Dendritic cell treated with granulocyte-macrophage colony-stimulating factor and Interleukin-4, amounts not matched to agents 40 ng/mL and 50 ng/mL, for 4 days (primary cell): ENCODE measurements at regions not wholly inside any gene's neighbourhood (a gene's known extent, or its start where the extent isn't known, plus 50 kb on each side); places are given as distances from the start of the nearest gene placed in this dataset.

Experiments used
- H3K27ac Mint-ChIP-seq: one replicate; pipeline ENCODE4 v1.8.0; 2022; ENCODE audit warnings: mild to moderate bottlenecking, mixed read lengths
- H3K27me3 Mint-ChIP-seq: one replicate; pipeline ENCODE4 v1.8.0; 2022; ENCODE audit warnings: mild to moderate bottlenecking, mixed read lengths
- H3K36me3 Mint-ChIP-seq: one replicate; pipeline ENCODE4 v1.8.0; 2022; ENCODE audit warnings: low read depth, mixed read lengths
- H3K4me1 Mint-ChIP-seq: one replicate; pipeline ENCODE4 v1.8.0; 2022; ENCODE audit warnings: low read depth, mixed read lengths
- H3K4me3 Mint-ChIP-seq: one replicate; pipeline ENCODE4 v1.8.0; 2022; ENCODE audit warnings: mild to moderate bottlenecking, moderate library complexity, mixed read lengths
- H3K9me3 Mint-ChIP-seq: one replicate; pipeline ENCODE4 v1.8.0; 2022; ENCODE audit warnings: mixed read lengths
- intact Hi-C: fragments of 100-400 bp; cut with micrococcal nuclease; formaldehyde crosslinking; loops from one replicate; pipeline ENCODE4 v1.15.0; 2022

DNA sequence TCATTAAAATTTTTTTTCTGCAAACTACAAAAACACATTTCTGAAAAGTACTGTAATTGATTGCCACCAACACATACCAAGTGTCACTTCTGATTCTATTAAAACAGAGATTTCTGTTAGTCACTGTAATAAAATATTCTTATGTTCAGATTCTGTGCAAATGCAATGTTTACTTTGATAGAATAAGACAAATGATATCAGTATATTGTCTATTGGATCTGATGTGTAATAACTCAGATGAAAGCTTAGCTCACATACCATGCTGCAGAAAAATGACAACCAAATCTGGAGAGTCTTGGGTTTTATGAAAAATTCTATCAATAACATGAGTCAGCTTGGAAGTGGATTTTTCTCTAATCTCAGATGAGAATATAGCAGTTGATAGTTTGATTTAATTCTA is 963.8 kb upstream of the B3GALT2 start:
- Mint-ChIP-seq H3K27me3 (no peaks in the 10 kb centered on the region), H3K36me3 (no peaks in the 10 kb centered on the region), H3K4me3 (no peak overlapping the region), H3K9me3 (no peaks in the 10 kb centered on the region), H3K4me1 (no peaks in the 10 kb centered on the region), H3K27ac (no peak overlapping the region)
- intact Hi-C loops: no loop called here

DNA sequence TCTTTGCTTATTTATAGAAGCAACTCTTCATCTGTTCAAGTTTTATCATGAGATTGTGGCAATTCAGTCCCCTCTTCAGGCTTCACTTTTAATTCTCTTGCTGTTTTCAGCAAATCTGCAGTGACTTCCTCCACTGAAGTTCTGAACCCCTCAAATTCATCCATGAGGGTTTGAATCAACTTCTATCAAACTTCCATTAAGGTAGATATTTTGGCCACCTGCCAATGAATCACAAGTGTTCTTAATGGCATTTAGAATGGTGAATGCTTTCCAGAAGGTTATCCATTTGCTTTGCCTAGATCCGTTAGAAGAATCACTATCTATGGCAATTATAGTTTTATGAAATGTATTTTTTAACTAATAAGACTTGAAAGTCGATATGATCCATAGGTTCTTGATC is 946.7 kb upstream of the B3GALT2 start:
- H3K27me3 Mint-ChIP-seq: no peaks in the 10 kb centered on the region
- no peak overlapping the region for H3K4me3 Mint-ChIP-seq
- H3K36me3 Mint-ChIP-seq: no peaks in the 10 kb centered on the region
- no peaks in the 10 kb centered on the region for H3K4me1 Mint-ChIP-seq
- intact Hi-C loops: no loop called here
- H3K27ac Mint-ChIP-seq: no peak overlapping the region
- H3K9me3 Mint-ChIP-seq: peaks cover 10% of the 10 kb centered on the region

DNA sequence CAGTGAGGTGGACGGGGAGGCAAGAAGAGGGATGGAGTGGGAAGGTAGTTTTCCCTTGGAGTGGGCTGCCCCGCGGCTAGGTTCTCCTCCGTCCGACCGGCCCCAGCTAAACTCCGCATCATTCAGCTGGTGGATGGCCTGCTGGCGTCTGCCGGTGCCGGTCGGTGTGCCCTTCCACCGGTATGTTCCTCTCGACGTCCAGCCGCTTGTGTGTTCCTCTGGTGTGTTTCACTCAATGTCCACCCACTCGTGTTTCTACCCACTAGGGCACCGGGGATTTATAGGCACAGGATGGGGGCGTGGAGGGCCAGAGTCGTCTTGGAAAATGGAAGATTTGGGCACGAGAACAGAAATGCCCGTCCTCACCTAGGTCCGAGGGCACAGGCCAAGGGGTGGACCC is 931.7 kb upstream of the B3GALT2 start:
- H3K4me1 Mint-ChIP-seq: no peaks in the 10 kb centered on the region

DNA sequence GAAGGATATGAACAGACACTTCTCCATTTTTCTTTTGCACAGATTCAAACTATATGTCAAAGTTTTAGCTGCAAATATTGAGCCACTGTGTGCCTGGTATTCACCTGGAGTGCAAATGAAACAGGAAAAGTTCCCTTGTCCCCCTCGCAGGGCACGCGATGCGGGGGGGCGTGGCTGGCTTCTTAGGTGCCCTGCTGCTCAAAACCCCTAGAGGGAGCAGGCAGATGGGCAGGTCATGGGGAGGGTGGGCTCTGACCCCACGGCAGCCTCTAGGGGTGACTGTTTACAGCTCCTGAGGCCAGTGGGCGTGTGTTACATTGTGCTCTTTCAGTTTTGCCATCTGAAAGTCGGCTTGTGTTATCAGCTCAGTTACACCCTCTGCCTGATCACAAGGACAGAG is 931.2 kb upstream of the B3GALT2 start:
- Mint-ChIP-seq H3K9me3 (peaks cover 9% of the 10 kb centered on the region), H3K27me3 (no peaks in the 10 kb centered on the region), H3K4me1 (no peaks in the 10 kb centered on the region), H3K4me3 (no peak overlapping the region), H3K36me3 (no peaks in the 10 kb centered on the region), H3K27ac (no peak overlapping the region)
- intact Hi-C loops: no loop called here

More for the DNA sequence above, 931.7 kb upstream of the B3GALT2 start:
- H3K27ac Mint-ChIP-seq: no peak overlapping the region
- H3K4me3 Mint-ChIP-seq: no peak overlapping the region
- no peaks in the 10 kb centered on the region for H3K27me3 Mint-ChIP-seq
- intact Hi-C loops: no loop called here
- H3K9me3 Mint-ChIP-seq: peaks cover 9% of the 10 kb centered on the region
- H3K36me3 Mint-ChIP-seq: no peaks in the 10 kb centered on the region

DNA sequence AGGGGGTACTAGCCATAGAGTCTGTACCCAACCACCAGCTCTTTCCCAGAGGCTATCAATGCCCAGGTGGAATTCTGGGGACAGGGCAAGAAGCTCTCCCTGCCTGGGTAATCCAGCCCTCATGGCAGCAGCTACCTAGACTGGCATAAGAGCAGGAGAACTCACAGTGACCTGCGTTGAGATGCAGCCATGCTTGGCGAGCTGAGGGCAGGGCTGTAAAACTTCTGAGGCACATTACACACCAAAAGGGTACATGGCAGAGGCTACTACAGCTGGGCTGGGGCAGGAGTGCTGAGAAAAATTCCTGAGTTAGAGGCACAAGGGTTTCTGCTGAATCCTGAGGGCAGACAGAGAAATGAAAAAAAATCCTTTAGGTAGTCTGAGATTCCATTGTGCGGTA is 927.9 kb upstream of the B3GALT2 start:
- Mint-ChIP-seq H3K27ac (no peak overlapping the region), H3K9me3 (peaks cover 9% of the 10 kb centered on the region), H3K4me1 (no peaks in the 10 kb centered on the region), H3K4me3 (no peak overlapping the region), H3K36me3 (no peaks in the 10 kb centered on the region), H3K27me3 (no peaks in the 10 kb centered on the region)
- intact Hi-C loops: no loop called here

DNA sequence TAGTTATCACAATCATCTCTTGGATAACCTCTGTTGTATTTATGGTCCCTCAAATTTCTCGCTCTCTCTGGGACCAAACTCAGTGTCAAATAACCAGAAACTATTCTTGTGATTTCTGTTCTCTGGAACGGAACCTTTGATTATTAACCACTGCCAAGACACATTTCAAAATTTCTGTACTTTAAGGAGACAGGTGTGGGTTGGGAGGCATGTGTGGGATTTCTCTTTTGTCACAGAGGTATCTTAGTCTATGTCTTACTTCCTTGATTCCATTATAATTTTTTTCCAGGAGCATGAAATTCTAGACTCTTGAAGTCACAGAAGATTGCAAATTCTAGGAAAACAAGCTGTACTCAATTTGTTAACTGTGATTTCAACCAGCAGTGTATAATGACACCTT is 919.0 kb upstream of the B3GALT2 start:
- Mint-ChIP-seq H3K4me3 (no peak overlapping the region), H3K36me3 (no peaks in the 10 kb centered on the region), H3K27me3 (no peaks in the 10 kb centered on the region), H3K27ac (no peak overlapping the region), H3K4me1 (no peaks in the 10 kb centered on the region), H3K9me3 (peaks cover 8% of the 10 kb centered on the region)
- intact Hi-C loops: no loop called here

DNA sequence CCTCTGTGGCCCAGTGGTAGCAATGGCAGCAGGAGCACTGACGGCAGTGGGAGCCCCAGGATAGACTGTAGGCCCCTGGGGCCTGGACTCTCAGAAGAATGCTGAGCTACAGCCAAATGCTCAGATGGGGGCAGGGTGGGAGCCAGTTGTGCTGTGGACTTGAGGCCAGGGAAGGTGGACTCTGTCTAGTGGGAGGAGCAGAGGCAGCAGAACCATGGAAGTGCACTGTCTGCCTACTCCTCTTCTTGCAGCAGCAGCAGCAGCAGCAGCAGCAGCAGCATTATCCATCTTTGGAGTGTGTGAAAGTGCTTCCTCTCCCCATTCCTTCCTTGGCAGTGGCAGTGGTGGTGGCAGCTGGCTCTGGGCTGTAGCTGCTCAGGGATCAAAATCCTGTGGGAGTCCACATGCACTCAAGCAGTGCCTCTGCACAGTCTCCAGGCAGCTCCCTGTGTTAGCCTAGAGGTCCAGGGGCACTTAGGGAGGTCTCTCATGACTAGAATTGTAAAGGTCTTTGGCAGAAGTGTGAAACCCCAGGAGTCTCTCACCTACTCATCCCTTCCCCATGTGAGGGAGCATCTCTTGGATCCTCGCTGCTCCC is 917.9 kb upstream of the B3GALT2 start:
- no peaks in the 10 kb centered on the region for H3K27me3 Mint-ChIP-seq
- intact Hi-C loops: no loop called here
- no peaks in the 10 kb centered on the region for H3K4me1 Mint-ChIP-seq
- peaks cover 8% of the 10 kb centered on the region for H3K9me3 Mint-ChIP-seq
- no peak overlapping the region for H3K27ac Mint-ChIP-seq
- H3K36me3 Mint-ChIP-seq: no peaks in the 10 kb centered on the region
- no peak overlapping the region for H3K4me3 Mint-ChIP-seq

DNA sequence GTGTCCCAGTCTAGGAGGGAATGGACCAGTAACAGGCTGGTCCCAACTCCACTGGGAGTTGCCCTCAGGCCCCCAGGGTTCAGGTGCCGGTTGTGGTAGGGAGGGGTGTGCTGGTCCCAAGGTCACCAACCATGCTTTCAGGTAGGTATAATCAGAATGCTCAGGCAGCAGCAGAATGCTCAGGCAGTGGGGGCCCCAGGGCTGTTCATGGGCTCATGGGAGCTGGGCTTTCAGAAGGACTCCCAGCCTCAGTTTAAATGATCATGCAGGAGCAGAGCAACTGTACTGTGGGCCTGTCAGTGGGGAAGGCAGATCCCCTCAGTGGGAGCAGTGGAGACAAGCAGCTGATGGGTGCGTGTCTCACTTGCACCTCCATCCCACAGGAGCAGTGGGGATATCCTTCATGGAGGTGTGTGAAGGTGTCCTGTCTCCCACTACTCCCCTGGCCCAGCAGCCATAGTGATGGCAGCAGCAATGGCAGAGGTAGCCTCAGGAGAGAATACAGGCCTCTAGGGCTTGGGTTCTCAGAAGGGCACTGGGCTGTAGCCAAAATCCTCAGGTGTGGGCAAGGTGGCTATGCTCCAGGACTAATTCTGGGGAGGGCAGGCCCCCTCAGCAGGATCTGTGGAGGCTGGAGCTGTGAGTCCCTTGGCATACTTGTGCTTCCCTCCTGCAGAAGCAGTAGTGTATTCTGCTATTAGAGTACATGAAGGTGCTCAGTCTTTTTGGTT is 917.3 kb upstream of the B3GALT2 start:
- no peaks in the 10 kb centered on the region for H3K36me3 Mint-ChIP-seq
- H3K4me3 Mint-ChIP-seq: no peak overlapping the region
- H3K9me3 Mint-ChIP-seq: peaks cover 8% of the 10 kb centered on the region
- intact Hi-C loops: no loop called here
- no peak overlapping the region for H3K27ac Mint-ChIP-seq
- no peaks in the 10 kb centered on the region for H3K4me1 Mint-ChIP-seq
- H3K27me3 Mint-ChIP-seq: no peaks in the 10 kb centered on the region

DNA sequence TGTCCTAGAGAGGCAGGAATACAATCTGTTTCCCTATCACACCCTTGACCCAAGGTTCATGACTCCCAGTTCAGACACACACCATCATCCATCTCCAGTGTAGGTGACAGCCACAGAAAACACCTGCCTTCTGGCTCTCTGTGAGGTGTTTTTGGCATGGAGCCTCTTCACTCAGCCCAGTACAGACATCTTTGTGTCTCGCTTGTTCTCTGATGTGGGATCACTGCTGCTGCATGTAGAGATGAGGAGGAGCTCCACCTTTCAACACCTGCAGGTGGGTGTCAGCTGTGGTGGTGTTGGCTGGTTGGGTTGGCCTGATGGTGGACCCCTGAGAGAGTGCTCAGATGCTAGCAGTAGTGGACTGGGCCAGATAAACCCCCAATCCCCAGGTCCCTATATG is 916.7 kb upstream of the B3GALT2 start:
- intact Hi-C loops: no loop called here
- Mint-ChIP-seq H3K4me1 (no peaks in the 10 kb centered on the region), H3K4me3 (no peak overlapping the region), H3K27me3 (no peaks in the 10 kb centered on the region), H3K27ac (no peak overlapping the region), H3K9me3 (peaks cover 8% of the 10 kb centered on the region), H3K36me3 (no peaks in the 10 kb centered on the region)

DNA sequence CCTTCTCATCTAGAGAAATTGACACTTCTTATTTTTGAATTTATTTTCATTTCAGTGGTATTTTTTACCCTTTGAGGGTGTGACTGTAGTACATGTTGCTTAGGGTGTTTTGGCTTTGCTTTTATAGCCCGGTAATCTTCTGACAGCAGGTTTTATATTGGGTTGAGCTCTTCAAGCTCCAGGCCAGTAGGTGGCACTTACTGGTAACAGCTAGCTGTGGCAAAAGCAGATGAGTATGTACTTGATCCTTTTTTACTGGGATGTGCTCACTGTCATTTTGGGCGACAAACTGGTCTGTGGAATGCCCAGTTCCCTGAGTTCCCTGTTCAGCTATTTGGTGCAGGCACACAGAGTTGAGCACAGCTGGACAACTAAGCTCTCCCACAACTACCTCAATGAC is 916.2 kb upstream of the B3GALT2 start:
- peaks cover 8% of the 10 kb centered on the region for H3K9me3 Mint-ChIP-seq
- no peaks in the 10 kb centered on the region for H3K36me3 Mint-ChIP-seq
- H3K4me1 Mint-ChIP-seq: no peaks in the 10 kb centered on the region
- H3K27ac Mint-ChIP-seq: no peak overlapping the region
- intact Hi-C loops: no loop called here
- no peak overlapping the region for H3K4me3 Mint-ChIP-seq
- H3K27me3 Mint-ChIP-seq: no peaks in the 10 kb centered on the region

DNA sequence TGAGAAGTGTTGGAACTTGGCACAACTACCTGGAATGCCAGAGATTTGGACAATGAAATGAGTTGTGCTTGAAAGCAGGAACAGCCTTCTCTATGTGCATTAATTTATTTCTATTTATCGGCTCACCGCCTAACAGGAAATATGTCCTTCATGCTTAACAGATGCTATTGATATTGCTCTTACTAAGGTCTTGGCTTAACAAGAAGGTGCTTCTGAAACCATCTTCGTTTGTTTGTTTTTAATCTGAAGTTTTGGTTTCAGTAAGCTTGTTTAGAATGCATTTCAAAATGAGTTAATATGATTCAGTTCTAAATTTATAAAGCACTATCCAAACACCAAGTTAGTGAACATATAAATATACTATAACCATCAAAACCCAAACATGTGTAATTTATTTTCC is 898.3 kb upstream of the B3GALT2 start:
- intact Hi-C loops: no loop called here
- H3K36me3 Mint-ChIP-seq: no peaks in the 10 kb centered on the region
- H3K27me3 Mint-ChIP-seq: no peaks in the 10 kb centered on the region
- H3K4me1 Mint-ChIP-seq: no peaks in the 10 kb centered on the region
- no peak overlapping the region for H3K27ac Mint-ChIP-seq
- H3K4me3 Mint-ChIP-seq: no peak overlapping the region
- no peaks in the 10 kb centered on the region for H3K9me3 Mint-ChIP-seq

DNA sequence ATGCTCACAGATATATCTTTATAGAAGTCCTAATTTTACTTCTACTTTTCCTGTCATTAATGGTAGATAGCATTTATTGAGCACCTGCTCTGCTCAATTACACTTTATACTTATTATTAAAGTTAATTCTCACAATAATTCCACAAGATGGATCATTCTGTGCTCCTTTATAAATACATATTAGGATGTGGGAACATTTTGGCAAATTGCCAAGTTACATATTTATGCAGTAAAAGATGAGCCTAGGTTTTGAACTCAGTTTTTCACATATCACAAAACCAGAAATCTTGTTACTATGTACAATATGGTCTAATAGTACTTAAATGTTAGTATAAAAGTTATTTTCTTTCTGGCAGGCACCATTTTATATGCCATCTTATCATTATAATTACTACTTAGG is 895.0 kb upstream of the B3GALT2 start:
- Mint-ChIP-seq H3K4me3 (no peak overlapping the region), H3K9me3 (peaks cover 7% of the 10 kb centered on the region), H3K27ac (no peak overlapping the region), H3K27me3 (no peaks in the 10 kb centered on the region), H3K4me1 (no peaks in the 10 kb centered on the region), H3K36me3 (no peaks in the 10 kb centered on the region)
- intact Hi-C loops: no loop called here

DNA sequence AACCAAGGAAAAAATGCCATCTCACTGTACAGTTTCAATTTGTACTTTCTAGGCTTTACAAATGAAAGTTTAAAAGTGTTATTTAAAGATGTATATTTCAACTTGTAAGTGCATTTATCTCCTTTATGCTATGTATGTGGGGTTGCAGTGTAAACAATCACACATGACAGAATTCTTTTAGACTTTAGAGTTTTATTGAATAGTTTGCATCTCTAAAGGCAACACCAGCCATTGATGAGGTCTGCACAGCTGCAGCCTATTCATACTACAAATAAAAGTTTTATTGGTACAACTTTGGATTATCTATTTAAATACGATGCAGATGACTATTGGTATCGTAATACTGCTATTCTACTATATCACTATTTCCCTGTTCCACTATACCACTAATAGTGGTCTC is 894.4 kb upstream of the B3GALT2 start:
- H3K4me1 Mint-ChIP-seq: no peaks in the 10 kb centered on the region
- intact Hi-C loops: no loop called here
- H3K9me3 Mint-ChIP-seq: peaks cover 7% of the 10 kb centered on the region
- H3K4me3 Mint-ChIP-seq: no peak overlapping the region
- no peaks in the 10 kb centered on the region for H3K36me3 Mint-ChIP-seq
- no peaks in the 10 kb centered on the region for H3K27me3 Mint-ChIP-seq
- H3K27ac Mint-ChIP-seq: no peak overlapping the region

DNA sequence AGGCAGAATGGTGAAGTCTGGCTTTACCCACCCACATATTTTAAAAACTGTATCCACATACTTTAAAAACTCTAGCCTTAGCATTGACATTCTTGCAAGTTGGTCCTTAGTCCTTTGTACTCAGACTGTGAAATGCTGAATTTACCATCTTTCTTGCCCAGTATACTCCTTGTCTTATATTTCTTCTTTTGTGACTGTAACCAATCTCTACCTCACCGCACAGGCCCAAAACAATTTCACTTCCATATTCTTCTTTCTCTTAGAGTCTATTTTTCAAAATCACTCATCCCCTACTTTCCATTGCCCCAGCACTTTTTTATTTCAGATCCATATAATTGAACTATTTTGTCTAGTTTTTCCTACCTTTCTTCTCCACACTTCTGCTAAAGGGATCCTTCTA is 892.4 kb upstream of the B3GALT2 start:
- Mint-ChIP-seq H3K36me3 (no peaks in the 10 kb centered on the region), H3K4me3 (no peak overlapping the region), H3K27ac (no peak overlapping the region), H3K4me1 (no peaks in the 10 kb centered on the region), H3K9me3 (peaks cover 7% of the 10 kb centered on the region), H3K27me3 (no peaks in the 10 kb centered on the region)
- intact Hi-C loops: no loop called here

DNA sequence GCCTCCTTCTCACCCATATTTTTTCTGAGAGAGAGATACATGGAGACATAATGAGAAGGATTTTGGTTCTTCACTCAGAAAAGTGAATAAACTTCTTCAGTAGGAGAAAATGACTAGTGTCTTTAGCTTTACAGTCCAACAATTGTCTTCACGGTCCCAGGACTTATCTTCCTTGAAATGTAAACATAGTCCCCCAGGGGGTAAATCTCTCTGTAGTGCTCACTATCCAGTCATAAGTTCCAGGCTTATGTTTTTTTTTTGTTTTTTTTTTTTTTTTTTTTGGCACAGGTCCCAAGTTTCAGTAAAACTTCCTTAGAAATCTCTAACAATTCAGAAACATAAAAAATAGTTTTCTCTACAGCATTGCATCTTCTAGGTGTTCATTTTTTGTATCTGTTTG is 890.2 kb upstream of the B3GALT2 start:
- no peak overlapping the region for H3K27ac Mint-ChIP-seq
- H3K4me1 Mint-ChIP-seq: no peaks in the 10 kb centered on the region
- H3K4me3 Mint-ChIP-seq: no peak overlapping the region
- H3K36me3 Mint-ChIP-seq: no peaks in the 10 kb centered on the region
- intact Hi-C loops: no loop called here
- H3K9me3 Mint-ChIP-seq: peaks cover 7% of the 10 kb centered on the region
- H3K27me3 Mint-ChIP-seq: no peaks in the 10 kb centered on the region
